Keratinocyte (primary cell): ENCODE measurements at regions not wholly inside any gene's neighbourhood (a gene's known extent, or its start where the extent isn't known, plus 50 kb on each side); places are given as distances from the start of the nearest gene placed in this dataset.

Experiments
- EZH2 ChIP-seq: IDR thresholded peaks from one replicate; pipeline ENCODE4 v1.6.1; 2012; ENCODE audit warnings: inconsistent platforms, mild to moderate bottlenecking, low read length, moderate library complexity
- TF ChIP-seq, protein P1 (sequence below), 3 experiments: IDR thresholded peaks in 1 of 3; conservative IDR thresholded peaks in 1 of 3; optimal IDR thresholded peaks in 1 of 3; 2 replicates in 2 of 3; 3 replicates in 1 of 3; pipeline versions ENCODE3 to v1.5.1; 2011; ENCODE audit warnings: low read length in 3 of 3, mild to moderate bottlenecking in 3 of 3, moderate library complexity in 2 of 3, control low read depth in 1 of 3, inconsistent platforms in 1 of 3; ENCODE audit not compliant: insufficient read depth in 2 of 3; ENCODE audit errors: extremely low read depth in 1 of 3

DNA sequence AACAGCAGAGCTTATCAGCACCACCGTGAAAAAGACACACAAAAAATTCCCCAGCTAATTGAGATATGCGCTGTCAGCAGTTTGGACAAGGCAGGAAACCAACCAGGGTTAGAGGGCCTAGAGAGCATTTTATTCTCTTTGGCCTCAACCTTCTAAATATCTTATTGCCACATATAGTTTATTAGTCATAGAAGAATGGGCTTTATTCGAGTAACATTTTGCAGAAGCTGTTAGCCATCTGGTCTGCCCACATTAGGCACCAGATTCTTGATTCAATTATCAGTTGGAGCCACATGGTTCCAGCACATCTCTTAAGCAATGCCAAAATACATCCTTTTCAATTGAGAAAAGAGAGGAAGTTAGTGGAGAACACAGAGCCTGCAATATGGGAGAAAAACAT, 109.9 kb upstream of the CXADR start:
- TF ChIP-seq, protein P1, sequence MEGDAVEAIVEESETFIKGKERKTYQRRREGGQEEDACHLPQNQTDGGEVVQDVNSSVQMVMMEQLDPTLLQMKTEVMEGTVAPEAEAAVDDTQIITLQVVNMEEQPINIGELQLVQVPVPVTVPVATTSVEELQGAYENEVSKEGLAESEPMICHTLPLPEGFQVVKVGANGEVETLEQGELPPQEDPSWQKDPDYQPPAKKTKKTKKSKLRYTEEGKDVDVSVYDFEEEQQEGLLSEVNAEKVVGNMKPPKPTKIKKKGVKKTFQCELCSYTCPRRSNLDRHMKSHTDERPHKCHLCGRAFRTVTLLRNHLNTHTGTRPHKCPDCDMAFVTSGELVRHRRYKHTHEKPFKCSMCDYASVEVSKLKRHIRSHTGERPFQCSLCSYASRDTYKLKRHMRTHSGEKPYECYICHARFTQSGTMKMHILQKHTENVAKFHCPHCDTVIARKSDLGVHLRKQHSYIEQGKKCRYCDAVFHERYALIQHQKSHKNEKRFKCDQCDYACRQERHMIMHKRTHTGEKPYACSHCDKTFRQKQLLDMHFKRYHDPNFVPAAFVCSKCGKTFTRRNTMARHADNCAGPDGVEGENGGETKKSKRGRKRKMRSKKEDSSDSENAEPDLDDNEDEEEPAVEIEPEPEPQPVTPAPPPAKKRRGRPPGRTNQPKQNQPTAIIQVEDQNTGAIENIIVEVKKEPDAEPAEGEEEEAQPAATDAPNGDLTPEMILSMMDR (optimal IDR thresholded peaks at IDR 0.05 in 1 of 3, IDR thresholded peaks at IDR 0.05 in 1 of 3, conservative IDR thresholded peaks at IDR 0.05 in 1 of 3; ENCODE audit: extremely low read depth in 1 of 3, insufficient read depth in 2 of 3, low read length in 3 of 3), result no peak
- no peak for TF ChIP-seq EZH2
